Lower leg skin (tissue), 3 donors: ENCODE measurements at regions not wholly inside any gene's neighbourhood (a gene's known extent, or its start where the extent isn't known, plus 50 kb on each side); places are given as distances from the start of the nearest gene placed in this dataset.

Experiments used
- CTCF ChIP-seq, 3 donors: fragments of 450-650 bp; IDR thresholded peaks; one replicate each; pipeline ENCODE4 v1.5.1; 2016; ENCODE audit warnings: antibody characterized with exemption in 3 of 3, mild to moderate bottlenecking in 3 of 3, moderate library complexity in 2 of 3
- POLR2A ChIP-seq, 2 donors: fragments of 450-650 bp; IDR thresholded peaks; one replicate each; pipeline ENCODE4 v1.6.1; 2016 to 2017; ENCODE audit warnings: antibody characterized with exemption in 2 of 2, mild to moderate bottlenecking in 1 of 2, moderate library complexity in 1 of 2

GRCh38 chr5:74334062-74334761, 306.3 kb downstream of the ENC1 start:
- TF ChIP-seq POLR2A (IDR thresholded peaks at IDR 0.05) (no peak), CTCF (IDR thresholded peaks at IDR 0.05) (no peak)
